IMR-90 (cell line): ENCODE measurements at regions not wholly inside any gene's neighbourhood (a gene's known extent, or its start where the extent isn't known, plus 50 kb on each side); places are given as distances from the start of the nearest gene placed in this dataset.

Source experiments
- ATAC-seq: fragments of 200-7000 bp; cut with Tn5 transposase; 2 replicates; pipeline ENCODE4 v1.9.1; 2020; ENCODE audit warnings: low read depth, mild to moderate bottlenecking, moderate library complexity
- BruUV-seq: library from RNA; stranded (reverse); fragments of 400-500 nt; replicated peaks from 2 replicates; lab custom pipeline; 2021; lab: Mats Ljungman, UMichigan
- CTCF ChIA-PET: fragments of 300-600 bp; formaldehyde crosslinking; extraction: SDS; loops from one replicate; lab custom pipeline; 2021; ENCODE audit warnings: antibody characterized with exemption; lab: Yijun Ruan, JAX
- POLR2A ChIA-PET: fragments of 300-600 bp; sonication (Branson Sonifier 250); formaldehyde crosslinking; loops from one replicate; lab custom pipeline; 2022; ENCODE audit warnings: antibody characterized with exemption; ENCODE audit not compliant: unreplicated experiment; lab: Charles Lee
- DNase-seq: peaks from one replicate; pipeline ENCODE4 v3.0.0; 2013
- H2AFZ ChIP-seq: replicated peaks from 2 replicates; pipeline ENCODE3; 2013; ENCODE audit warnings: low read length, mild to moderate bottlenecking; ENCODE audit not compliant: poor library complexity
- H2AK5ac ChIP-seq: 2 replicates; pipeline ENCODE4 v1.6.1; 2013; ENCODE audit warnings: low read depth, low read length, inconsistent platforms
- H2AK9ac ChIP-seq: replicated peaks from 2 replicates; pipeline ENCODE3; 2013; ENCODE audit warnings: mild to moderate bottlenecking, low read depth, low read length, moderate library complexity; ENCODE audit not compliant: poor library complexity
- H2BK120ac ChIP-seq: 2 replicates; pipeline ENCODE4 v1.6.1; 2013; ENCODE audit warnings: low read depth, low read length, inconsistent platforms
- H2BK15ac ChIP-seq: 3 replicates; pipeline ENCODE4 v1.6.1; 2013; ENCODE audit warnings: low read depth, low read length, inconsistent platforms
- H2BK20ac ChIP-seq: 2 replicates; pipeline ENCODE4 v1.6.1; 2013; ENCODE audit warnings: low read depth, mild to moderate bottlenecking, inconsistent platforms, low read length, moderate library complexity
- H2BK5ac ChIP-seq: 2 replicates; pipeline ENCODE4 v1.6.1; 2013; ENCODE audit warnings: mild to moderate bottlenecking, low read depth, low read length, inconsistent platforms; ENCODE audit not compliant: poor library complexity, severe bottlenecking
- H3K14ac ChIP-seq: replicated peaks from 2 replicates; pipeline ENCODE4 v1.6.1; 2013; ENCODE audit warnings: low read depth, low read length, inconsistent platforms
- H3K18ac ChIP-seq: 2 replicates; pipeline ENCODE4 v1.6.1; 2013; ENCODE audit warnings: low read depth, low read length, control low read depth
- H3K23ac ChIP-seq: 2 replicates; pipeline ENCODE4 v1.6.1; 2013; ENCODE audit warnings: low read depth, low read length, inconsistent platforms
- H3K27ac ChIP-seq: 2 replicates; pipeline ENCODE4 v1.5.1; 2013; ENCODE audit warnings: mild to moderate bottlenecking, control low read depth, low read length; ENCODE audit not compliant: insufficient read depth
- H3K27me3 ChIP-seq: 2 replicates; pipeline ENCODE4 v1.6.1; 2013; ENCODE audit warnings: low read length; ENCODE audit not compliant: control insufficient read depth, insufficient read depth
- H3K36me3 ChIP-seq: 2 replicates; pipeline ENCODE4 v1.6.1; 2013; ENCODE audit warnings: low read length, mixed read lengths; ENCODE audit not compliant: control insufficient read depth, insufficient read depth
- H3K4ac ChIP-seq: 2 replicates; pipeline ENCODE4 v1.6.1; 2013; ENCODE audit warnings: low read depth, low read length, inconsistent platforms
- H3K4me1 ChIP-seq: 2 replicates; pipeline ENCODE4 v1.6.1; 2013; ENCODE audit warnings: low read length, mixed read lengths; ENCODE audit not compliant: control insufficient read depth, insufficient read depth
- H3K4me2 ChIP-seq: 2 replicates; pipeline ENCODE4 v1.6.1; 2013; ENCODE audit warnings: low read depth, mild to moderate bottlenecking, control low read depth, low read length, moderate library complexity
- H3K4me3 ChIP-seq: 2 replicates; pipeline ENCODE4 v1.5.1; 2013; ENCODE audit warnings: low read depth, mild to moderate bottlenecking, control low read depth, low read length, moderate library complexity; ENCODE audit not compliant: insufficient read depth
- H3K56ac ChIP-seq: 2 replicates; pipeline ENCODE4 v1.6.1; 2013; ENCODE audit warnings: low read length, inconsistent platforms; ENCODE audit not compliant: insufficient read depth; ENCODE audit errors: extremely low read depth
- H3K79me1 ChIP-seq, 2 experiments: 2 replicates each; pipeline ENCODE4 v1.6.1; 2013; ENCODE audit warnings: low read length in 2 of 2, inconsistent platforms in 1 of 2, low read depth in 1 of 2
- H3K9ac ChIP-seq: 2 replicates; pipeline ENCODE4 v1.6.1; 2013; ENCODE audit warnings: low read depth, low read length, control low read depth
- H3K9me1 ChIP-seq: 2 replicates; pipeline ENCODE4 v1.6.1; 2013; ENCODE audit warnings: low read length, inconsistent platforms; ENCODE audit not compliant: insufficient read depth
- H3K9me3 ChIP-seq: 2 replicates; pipeline ENCODE4 v1.6.1; 2013; ENCODE audit warnings: low read length; ENCODE audit not compliant: control insufficient read depth, insufficient read depth
- H4K20me1 ChIP-seq: 2 replicates; pipeline ENCODE4 v1.6.1; 2013; ENCODE audit warnings: low read length, inconsistent platforms; ENCODE audit not compliant: insufficient read depth
- H4K5ac ChIP-seq: 2 replicates; pipeline ENCODE4 v1.6.1; 2013; ENCODE audit warnings: mild to moderate bottlenecking, low read depth, low read length, control low read depth
- H4K8ac ChIP-seq, 2 experiments: 2 replicates each; pipeline ENCODE4 v1.6.1; 2013; ENCODE audit warnings: low read depth in 2 of 2, low read length in 2 of 2, control low read depth in 1 of 2, inconsistent platforms in 1 of 2
- H4K91ac ChIP-seq: 2 replicates; pipeline ENCODE4 v1.6.1; 2013; ENCODE audit warnings: low read depth, low read length, inconsistent platforms; ENCODE audit not compliant: insufficient read depth
- BHLHE40 ChIP-seq: fragments of 150-350 bp; IDR thresholded peaks from 2 replicates; pipeline ENCODE4 v1.6.1; 2016; ENCODE audit warnings: mild to moderate bottlenecking, low read depth, low read length
- CHD1 ChIP-seq: IDR thresholded peaks from 2 replicates; pipeline ENCODE4 v1.6.1; 2012; ENCODE audit warnings: low read depth, low read length, improper control_type of control experiment
- MAZ ChIP-seq: IDR thresholded peaks from 2 replicates; pipeline ENCODE4 v1.6.1; 2012; ENCODE audit warnings: low read depth, mild to moderate bottlenecking, low read length, improper control_type of control experiment, moderate library complexity, borderline replicate concordance
- MXI1 ChIP-seq: IDR thresholded peaks from 2 replicates; pipeline ENCODE4 v1.6.1; 2012; ENCODE audit warnings: low read depth, mild to moderate bottlenecking, low read length, moderate library complexity, borderline replicate concordance
- NFE2L2 ChIP-seq: fragments of 150-350 bp; IDR thresholded peaks from 2 replicates; pipeline ENCODE4 v1.6.1; 2016; ENCODE audit warnings: low read depth, mild to moderate bottlenecking, low read length
- RAD21 ChIP-seq: IDR thresholded peaks from 2 replicates; pipeline ENCODE4 v1.6.1; 2012; ENCODE audit warnings: low read length, improper control_type of control experiment
- RCOR1 ChIP-seq: IDR thresholded peaks from 2 replicates; pipeline ENCODE4 v1.6.1; 2012; ENCODE audit warnings: mild to moderate bottlenecking, low read length, improper control_type of control experiment; ENCODE audit not compliant: insufficient replicate concordance
- RFX5 ChIP-seq: IDR thresholded peaks from 2 replicates; pipeline ENCODE4 v1.8.0; 2012; ENCODE audit warnings: low read depth, mild to moderate bottlenecking, low read length, moderate library complexity
- WGBS, 2 experiments: methylation state at CpG; one replicate each; pipeline versions ENCODE4 v1.1.5 to v1.1.7; 2013; ENCODE audit warnings: missing lambda C conversion rate in 2 of 2; ENCODE audit not compliant: insufficient read length in 1 of 2; ENCODE audit errors: extremely low coverage in 2 of 2; 5-methylcytosine and 5-hydroxymethylcytosine counted together
- dilution Hi-C: fragments of 300-500 bp; cut with HindIII; formaldehyde crosslinking; loops from one replicate; pipeline ENCODE4 v1.14.3; 2018; ENCODE audit warnings: low sequenced_read_pairs; ENCODE audit not compliant: unreplicated experiment
- in situ Hi-C: fragments of 300-500 bp; cut with MboI; formaldehyde crosslinking; loops from 3 replicates; pipeline ENCODE4 v1.14.3; 2019; ENCODE audit warnings: low sequenced_read_pairs, inconsistent platforms, mixed read lengths
- intact Hi-C: fragments of 100-400 bp; cut with micrococcal nuclease; formaldehyde crosslinking; loops from 2 replicates; pipeline ENCODE4 v1.10.0; 2022
- TF ChIP-seq, protein P1 (sequence below): fragments of 150-350 bp; IDR thresholded peaks from 2 replicates; pipeline ENCODE4 v1.6.1; 2016; ENCODE audit warnings: low read depth, mild to moderate bottlenecking, low read length, moderate library complexity, borderline replicate concordance
- TF ChIP-seq, protein P2 (sequence below): fragments of 150-350 bp; IDR thresholded peaks from 2 replicates; pipeline ENCODE4 v1.6.1; 2017; ENCODE audit warnings: mild to moderate bottlenecking, antibody characterized with exemption, low read length, low read depth

DNA sequence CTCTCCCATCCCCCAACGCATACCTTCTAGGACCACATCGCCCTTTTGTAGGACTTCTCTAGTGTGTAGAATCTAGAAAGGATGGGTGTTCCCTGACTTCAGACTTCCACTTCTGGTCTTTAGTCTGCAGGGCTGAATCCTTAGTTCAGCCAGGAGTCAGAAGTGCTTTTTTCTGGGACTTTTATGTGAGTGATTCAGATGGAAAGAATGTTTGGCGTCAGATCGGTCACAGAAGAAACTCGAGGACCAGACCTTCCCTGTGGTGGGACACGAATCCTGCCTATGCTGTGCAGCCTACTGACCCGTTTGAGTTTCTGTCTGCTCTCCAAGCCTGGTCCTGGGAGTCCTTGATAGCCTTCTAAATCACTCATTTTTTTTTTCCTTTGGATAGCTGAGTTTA lies 165.4 kb upstream of the SSTR1 start:
- in situ Hi-C loops (no loop called here), dilution Hi-C loops (no loop called here), intact Hi-C loops (no loop called here)
- Histone ChIP-seq H2BK5ac (peak overlapping the region; percentile 90), H4K91ac (no peak overlapping the region; the same call in 1 of the 2 replicates), H3K14ac (peak overlapping the region; percentile 70; the same call in 1 of the 2 replicates), H3K4me1 (no peaks in the 10 kb centered on the region), H2BK15ac (peak overlapping the region; percentile 41; the same call in 1 of the 3 replicates), H3K9ac (no peak overlapping the region), H3K36me3 (no peaks in the 10 kb centered on the region), H3K56ac (0 out of 2 replicates have a peak overlapping the region, but pooled peaks have one; percentile 13), H3K27me3 (no peaks in the 10 kb centered on the region), H3K79me1 (no peaks in the 10 kb centered on the region), H3K4me3 (no peak overlapping the region), H4K20me1 (no peaks in the 10 kb centered on the region), H3K27ac (no peak overlapping the region), H2BK120ac (peak overlapping the region; percentile 91), H2BK20ac (peak overlapping the region; percentile 87; the same call in 1 of the 2 replicates), H4K8ac (peak overlapping the region in 1 of 2 experiments; percentile 77; a peak in 2 of 4 replicates), H4K5ac (no peak overlapping the region), H2AK5ac (no peak overlapping the region), H3K18ac (peak overlapping the region; percentile 70; the same call in 1 of the 2 replicates), H2AK9ac (no peak overlapping the region), H3K9me1 (no peaks in the 10 kb centered on the region), H3K23ac (no peak overlapping the region), H3K4ac (peak overlapping the region; percentile 73), H3K9me3 (no peaks in the 10 kb centered on the region), H3K4me2 (peak overlapping the region; percentile 82), H2AFZ (peak overlapping the region; percentile 58)
- TF ChIP-seq RFX5 (no peak), BHLHE40 (no peak), MXI1 (no peak), NFE2L2 (no peak), RAD21 (no peak), CHD1 (no peak), MAZ (no peak), RCOR1 (no peak)
- TF ChIP-seq, protein P1, sequence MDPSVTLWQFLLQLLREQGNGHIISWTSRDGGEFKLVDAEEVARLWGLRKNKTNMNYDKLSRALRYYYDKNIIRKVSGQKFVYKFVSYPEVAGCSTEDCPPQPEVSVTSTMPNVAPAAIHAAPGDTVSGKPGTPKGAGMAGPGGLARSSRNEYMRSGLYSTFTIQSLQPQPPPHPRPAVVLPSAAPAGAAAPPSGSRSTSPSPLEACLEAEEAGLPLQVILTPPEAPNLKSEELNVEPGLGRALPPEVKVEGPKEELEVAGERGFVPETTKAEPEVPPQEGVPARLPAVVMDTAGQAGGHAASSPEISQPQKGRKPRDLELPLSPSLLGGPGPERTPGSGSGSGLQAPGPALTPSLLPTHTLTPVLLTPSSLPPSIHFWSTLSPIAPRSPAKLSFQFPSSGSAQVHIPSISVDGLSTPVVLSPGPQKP = no peak
- TF ChIP-seq, protein P2, sequence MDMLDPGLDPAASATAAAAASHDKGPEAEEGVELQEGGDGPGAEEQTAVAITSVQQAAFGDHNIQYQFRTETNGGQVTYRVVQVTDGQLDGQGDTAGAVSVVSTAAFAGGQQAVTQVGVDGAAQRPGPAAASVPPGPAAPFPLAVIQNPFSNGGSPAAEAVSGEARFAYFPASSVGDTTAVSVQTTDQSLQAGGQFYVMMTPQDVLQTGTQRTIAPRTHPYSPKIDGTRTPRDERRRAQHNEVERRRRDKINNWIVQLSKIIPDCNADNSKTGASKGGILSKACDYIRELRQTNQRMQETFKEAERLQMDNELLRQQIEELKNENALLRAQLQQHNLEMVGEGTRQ = no peak
- ATAC-seq (peak; percentile 88), DNase-seq (peak; percentile 75)
- no TSS peak for BruUV-seq
- CTCF ChIA-PET = no interaction called here
- WGBS, 2 experiments = 0% methylated on average over 3 of the region's 7 CpGs; no CpG with 5 or more reads in 1 of the 2 experiments
- POLR2A ChIA-PET = no interaction called here
